Sigmoid colon (tissue), 3 donors: ENCODE measurements at regions not wholly inside any gene's neighbourhood (a gene's known extent, or its start where the extent isn't known, plus 50 kb on each side); places are given as distances from the start of the nearest gene placed in this dataset.

Source experiments
- POLR2A ChIP-seq, 2 donors: fragments of 450-650 bp; IDR thresholded peaks; one replicate each; pipeline ENCODE4 v1.6.1; 2016; ENCODE audit warnings: antibody characterized with exemption in 2 of 2, mild to moderate bottlenecking in 2 of 2, moderate library complexity in 2 of 2
- TF ChIP-seq, protein P1 (sequence below), 4 experiments: fragments of 450-650 bp in 3 of 4; fragments of 200-600 bp in 1 of 4; IDR thresholded peaks; one replicate each; pipeline ENCODE4 v1.5.1; 2016 to 2019; ENCODE audit warnings: antibody characterized with exemption in 4 of 4, mild to moderate bottlenecking in 3 of 4, moderate library complexity in 2 of 4

DNA sequence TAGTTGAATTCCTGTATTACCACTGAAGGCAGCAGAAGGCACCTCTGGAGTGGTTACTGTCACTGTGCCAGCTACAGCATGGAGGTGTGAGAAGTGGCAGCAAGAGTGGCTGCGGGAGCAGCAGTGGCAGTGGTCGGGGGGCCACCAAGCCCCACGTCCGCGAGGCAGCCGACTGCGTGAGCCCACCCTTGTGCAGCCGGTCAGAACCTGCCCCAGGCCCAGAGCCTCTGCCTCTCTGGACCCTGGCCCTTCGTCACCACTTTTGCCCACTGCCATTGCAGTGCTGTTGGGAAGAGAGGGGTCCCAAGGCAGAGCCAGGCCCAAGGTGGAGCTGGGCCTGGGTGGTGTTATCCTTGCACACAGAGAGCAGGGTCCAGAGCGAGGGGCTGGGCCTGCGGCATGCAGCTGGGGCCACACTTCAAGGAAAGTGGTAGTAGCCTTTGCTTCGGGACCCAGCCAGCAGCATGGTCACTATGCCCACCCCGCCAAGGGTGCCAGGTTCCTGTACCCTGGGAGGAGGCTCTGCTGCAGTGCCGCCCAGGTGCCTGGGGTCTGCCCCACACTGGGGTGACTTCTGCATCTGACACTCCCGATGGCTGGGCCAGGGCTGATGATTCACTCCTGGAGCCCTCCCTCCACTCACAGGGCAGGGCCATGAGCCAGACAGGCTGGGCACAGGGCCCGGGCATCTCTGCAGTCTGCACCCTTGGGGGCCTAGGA, 450.1 kb upstream of the LRATD1 start:
- TF ChIP-seq, protein P1, sequence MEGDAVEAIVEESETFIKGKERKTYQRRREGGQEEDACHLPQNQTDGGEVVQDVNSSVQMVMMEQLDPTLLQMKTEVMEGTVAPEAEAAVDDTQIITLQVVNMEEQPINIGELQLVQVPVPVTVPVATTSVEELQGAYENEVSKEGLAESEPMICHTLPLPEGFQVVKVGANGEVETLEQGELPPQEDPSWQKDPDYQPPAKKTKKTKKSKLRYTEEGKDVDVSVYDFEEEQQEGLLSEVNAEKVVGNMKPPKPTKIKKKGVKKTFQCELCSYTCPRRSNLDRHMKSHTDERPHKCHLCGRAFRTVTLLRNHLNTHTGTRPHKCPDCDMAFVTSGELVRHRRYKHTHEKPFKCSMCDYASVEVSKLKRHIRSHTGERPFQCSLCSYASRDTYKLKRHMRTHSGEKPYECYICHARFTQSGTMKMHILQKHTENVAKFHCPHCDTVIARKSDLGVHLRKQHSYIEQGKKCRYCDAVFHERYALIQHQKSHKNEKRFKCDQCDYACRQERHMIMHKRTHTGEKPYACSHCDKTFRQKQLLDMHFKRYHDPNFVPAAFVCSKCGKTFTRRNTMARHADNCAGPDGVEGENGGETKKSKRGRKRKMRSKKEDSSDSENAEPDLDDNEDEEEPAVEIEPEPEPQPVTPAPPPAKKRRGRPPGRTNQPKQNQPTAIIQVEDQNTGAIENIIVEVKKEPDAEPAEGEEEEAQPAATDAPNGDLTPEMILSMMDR (IDR thresholded peaks at IDR 0.05) = no peak
- no peak for TF ChIP-seq POLR2A (IDR thresholded peaks at IDR 0.05)
